ENCODE measurements at regions not wholly inside any gene's neighbourhood (a gene's known extent, or its start where the extent isn't known, plus 50 kb on each side); places are given as distances from the start of the nearest gene placed in this dataset.
"Not testable (repeated sequence)": the region's sequence is repeated elsewhere in the genome, so short reads cannot be mapped to it uniquely, and the experiment has no call there.

- DNase-seq = peak; percentile 92
Measured at GRCh38 chr7:66413379-66414114, 208.4 kb downstream of the TPST1 start.

- no peak for DNase-seq
Measured at GRCh38 chr7:66415659-66416265, 210.6 kb downstream of the TPST1 start.

GRCh38 chr7:66418537-66418936 is 210.1 kb upstream of the KCTD7 start:
- DNase-seq = no peak

GRCh38 chr7:66419210-66419609 is 209.5 kb upstream of the KCTD7 start:
- DNase-seq = no peak

GRCh38 chr7:66421830-66422475 is 206.7 kb upstream of the KCTD7 start:
- no peak for DNase-seq

GRCh38 chr7:66423729-66424128 is 205.0 kb upstream of the KCTD7 start:
- DNase-seq = no peak

- DNase-seq = no peak
Measured at GRCh38 chr7:66426332-66426731, 202.3 kb upstream of the KCTD7 start.

- DNase-seq = no peak
Measured at GRCh38 chr7:66426996-66427395, 201.7 kb upstream of the KCTD7 start.

GRCh38 chr7:66427956-66428355 is 200.7 kb upstream of the KCTD7 start:
- no peak for DNase-seq

GRCh38 chr7:66429498-66430163 is 199.1 kb upstream of the KCTD7 start:
- DNase-seq = no peak

- no peak for DNase-seq
Measured at GRCh38 chr7:66430164-66430545, 198.5 kb upstream of the KCTD7 start.

- not testable (repeated sequence) for DNase-seq
Measured at GRCh38 chr7:66438703-66439405, 189.8 kb upstream of the KCTD7 start.

- DNase-seq = no peak
Measured at GRCh38 chr7:66442385-66442784, 186.3 kb upstream of the KCTD7 start.

GRCh38 chr7:66443946-66444345 is 184.7 kb upstream of the KCTD7 start:
- no peak for DNase-seq

GRCh38 chr7:66447007-66447406 is 181.7 kb upstream of the KCTD7 start:
- DNase-seq = not testable (repeated sequence)

GRCh38 chr7:66450814-66451213 is 177.9 kb upstream of the KCTD7 start:
- not testable (repeated sequence) for DNase-seq

- DNase-seq = not testable (repeated sequence)
Measured at GRCh38 chr7:66451713-66452112, 177.0 kb upstream of the KCTD7 start.

- DNase-seq = no peak
Measured at GRCh38 chr7:66452165-66452564, 176.5 kb upstream of the KCTD7 start.

- no peak for DNase-seq
Measured at GRCh38 chr7:66453340-66453739, 175.3 kb upstream of the KCTD7 start.

GRCh38 chr7:66454600-66455225 is 174.0 kb upstream of the KCTD7 start:
- no peak for DNase-seq

GRCh38 chr7:66455432-66455831 is 173.2 kb upstream of the KCTD7 start:
- DNase-seq = not testable (repeated sequence)

GRCh38 chr7:66456431-66456830 is 172.2 kb upstream of the KCTD7 start:
- not testable (repeated sequence) for DNase-seq
